Keratinocyte (primary cell): ENCODE measurements at regions not wholly inside any gene's neighbourhood (a gene's known extent, or its start where the extent isn't known, plus 50 kb on each side); places are given as distances from the start of the nearest gene placed in this dataset.

Source experiments
- DNase-seq: peaks from one replicate; pipeline ENCODE4 v3.0.0-alpha.2; 2011; ENCODE audit warnings: low read depth, missing footprints, low spot score
- FAIRE-seq: peaks from 2 replicates; lab custom pipeline; 2011; peaks lifted over from hg19 to GRCh38; lab: Jason Lieb, UNC
- H2AFZ ChIP-seq: 2 replicates; pipeline ENCODE4 v1.6.0; 2012; ENCODE audit warnings: low read length, control low read depth, inconsistent platforms; ENCODE audit not compliant: control insufficient read depth
- H3K27ac ChIP-seq: 2 replicates; pipeline ENCODE4 v1.5.1; 2011; ENCODE audit warnings: low read length; ENCODE audit not compliant: control insufficient read depth, insufficient read depth
- H3K27me3 ChIP-seq: 3 replicates; pipeline ENCODE4 v1.6.0; 2011; ENCODE audit warnings: low read length; ENCODE audit not compliant: control insufficient read depth, insufficient read depth; ENCODE audit errors: extremely low read depth
- H3K36me3 ChIP-seq, 2 experiments: 2 replicates in 1 of 2; 3 replicates in 1 of 2; pipeline ENCODE4 v1.5.1; 2011; ENCODE audit warnings: low read length in 2 of 2, mild to moderate bottlenecking in 1 of 2; ENCODE audit not compliant: control insufficient read depth in 2 of 2, insufficient read depth in 2 of 2; ENCODE audit errors: extremely low read depth in 1 of 2
- H3K4me1 ChIP-seq: 3 replicates; pipeline ENCODE4 v1.5.1; 2011; ENCODE audit warnings: low read length; ENCODE audit not compliant: control insufficient read depth, insufficient read depth; ENCODE audit errors: extremely low read depth
- H3K4me2 ChIP-seq: 3 replicates; pipeline ENCODE4 v1.6.0; 2011; ENCODE audit warnings: low read depth, low read length; ENCODE audit not compliant: control insufficient read depth, insufficient read depth; ENCODE audit errors: extremely low read depth
- H3K4me3 ChIP-seq, 3 experiments: fragments of 200-600 bp in 1 of 3; sonication (generic) in 1 of 3; 2 replicates in 2 of 3; 3 replicates in 1 of 3; pipeline ENCODE4 v1.5.1; 2011 to 2016; ENCODE audit warnings: low read length in 3 of 3, mild to moderate bottlenecking in 3 of 3, control low read depth in 2 of 3, inconsistent platforms in 1 of 3, low read depth in 1 of 3, mixed read lengths in 1 of 3, mixed run types in 1 of 3, moderate library complexity in 1 of 3; ENCODE audit not compliant: control insufficient read depth in 2 of 3, insufficient read depth in 2 of 3; ENCODE audit errors: extremely low read depth in 1 of 3
- H3K79me2 ChIP-seq: 2 replicates; pipeline ENCODE4 v1.6.0; 2012; ENCODE audit warnings: low read length; ENCODE audit not compliant: control insufficient read depth, insufficient read depth
- H3K9ac ChIP-seq: 3 replicates; pipeline ENCODE4 v1.6.0; 2011; ENCODE audit warnings: low read length; ENCODE audit not compliant: control insufficient read depth, insufficient read depth; ENCODE audit errors: extremely low read depth
- H3K9me1 ChIP-seq: 3 replicates; pipeline ENCODE4 v1.6.0; 2011; ENCODE audit warnings: low read length; ENCODE audit not compliant: control insufficient read depth, insufficient read depth; ENCODE audit errors: extremely low read depth
- H3K9me3 ChIP-seq: 2 replicates; pipeline ENCODE4 v1.5.1; 2012; ENCODE audit warnings: low read depth, low read length; ENCODE audit not compliant: control insufficient read depth
- H4K20me1 ChIP-seq: 3 replicates; pipeline ENCODE4 v1.6.0; 2011; ENCODE audit warnings: low read length; ENCODE audit not compliant: control insufficient read depth, insufficient read depth; ENCODE audit errors: extremely low read depth
- CTCF ChIP-seq, 3 experiments: IDR thresholded peaks in 1 of 3; conservative IDR thresholded peaks in 1 of 3; optimal IDR thresholded peaks in 1 of 3; 2 replicates in 2 of 3; 3 replicates in 1 of 3; pipeline versions ENCODE3 to v1.5.1; 2011; ENCODE audit warnings: low read length in 3 of 3, mild to moderate bottlenecking in 3 of 3, moderate library complexity in 2 of 3, control low read depth in 1 of 3, inconsistent platforms in 1 of 3; ENCODE audit not compliant: insufficient read depth in 2 of 3; ENCODE audit errors: extremely low read depth in 1 of 3
- EZH2 ChIP-seq: IDR thresholded peaks from one replicate; pipeline ENCODE4 v1.6.1; 2012; ENCODE audit warnings: inconsistent platforms, mild to moderate bottlenecking, low read length, moderate library complexity
- dilution Hi-C: fragments of 300-500 bp; cut with MboI; formaldehyde crosslinking; loops from one replicate; pipeline ENCODE4 v1.7.0; 2020; ENCODE audit warnings: low sequenced_read_pairs; ENCODE audit not compliant: extremely low pct_ligation_motif_present

- Histone ChIP-seq H3K4me1 (no peaks in the 10 kb centered on the region), H3K4me2 (no peak overlapping the region), H3K9ac (no peak overlapping the region), H3K27ac (no peak overlapping the region), H4K20me1 (no peaks in the 10 kb centered on the region), H3K9me3 (no peaks in the 10 kb centered on the region), H3K9me1 (no peaks in the 10 kb centered on the region), H3K27me3 (no peaks in the 10 kb centered on the region), H3K79me2 (no peaks in the 10 kb centered on the region), H3K4me3 (no peak overlapping the region), H3K36me3 (no peaks in the 10 kb centered on the region), H2AFZ (no peak overlapping the region)
- dilution Hi-C loops: no loop called here
- TF ChIP-seq CTCF (optimal IDR thresholded peaks at IDR 0.05 in 1 of 3, IDR thresholded peaks at IDR 0.05 in 1 of 3, conservative IDR thresholded peaks at IDR 0.05 in 1 of 3; ENCODE audit: extremely low read depth in 1 of 3, insufficient read depth in 2 of 3, low read length in 3 of 3) (no peak), EZH2 (no peak)
- DNase-seq: no peak
- FAIRE-seq: no peak
Measured at GRCh38 chr4:84231539-84232055, 267.5 kb downstream of the NKX6-1 start.

GRCh38 chr4:84224522-84224921 lies 274.6 kb downstream of the NKX6-1 start:
- no peaks in the 10 kb centered on the region for H3K79me2 ChIP-seq
- no peak overlapping the region for H3K27ac ChIP-seq
- H4K20me1 ChIP-seq: no peaks in the 10 kb centered on the region
- H2AFZ ChIP-seq: no peak overlapping the region
- DNase-seq (no peak), FAIRE-seq (no peak)
- H3K4me2 ChIP-seq: no peak overlapping the region
- no peaks in the 10 kb centered on the region for H3K9me3 ChIP-seq
- no peaks in the 10 kb centered on the region for H3K9me1 ChIP-seq
- no peak overlapping the region for H3K9ac ChIP-seq
- dilution Hi-C loops: no loop called here
- no peaks in the 10 kb centered on the region for H3K4me1 ChIP-seq
- H3K36me3 ChIP-seq: no peaks in the 10 kb centered on the region
- H3K4me3 ChIP-seq: no peak overlapping the region
- no peaks in the 10 kb centered on the region for H3K27me3 ChIP-seq
- no peak for TF ChIP-seq EZH2

- H3K4me3 ChIP-seq: no peak overlapping the region
- H3K9ac ChIP-seq: no peak overlapping the region
- no peaks in the 10 kb centered on the region for H3K79me2 ChIP-seq
- FAIRE-seq (no peak), DNase-seq (no peak)
- H3K36me3 ChIP-seq: no peaks in the 10 kb centered on the region
- TF ChIP-seq EZH2 (no peak), CTCF (optimal IDR thresholded peaks at IDR 0.05 in 1 of 3, IDR thresholded peaks at IDR 0.05 in 1 of 3, conservative IDR thresholded peaks at IDR 0.05 in 1 of 3; ENCODE audit: extremely low read depth in 1 of 3, insufficient read depth in 2 of 3, low read length in 3 of 3) (no peak)
- dilution Hi-C loops: no loop called here
- H3K27me3 ChIP-seq: no peaks in the 10 kb centered on the region
- H3K4me2 ChIP-seq: no peak overlapping the region
- no peaks in the 10 kb centered on the region for H4K20me1 ChIP-seq
- no peak overlapping the region for H3K27ac ChIP-seq
- H3K4me1 ChIP-seq: no peaks in the 10 kb centered on the region
- no peak overlapping the region for H2AFZ ChIP-seq
- no peaks in the 10 kb centered on the region for H3K9me1 ChIP-seq
- H3K9me3 ChIP-seq: no peaks in the 10 kb centered on the region
Measured at GRCh38 chr4:84221704-84222103, 277.4 kb downstream of the NKX6-1 start.
